ENCODE measurements at regions not wholly inside any gene's neighbourhood (a gene's known extent, or its start where the extent isn't known, plus 50 kb on each side); places are given as distances from the start of the nearest gene placed in this dataset.

DNA sequence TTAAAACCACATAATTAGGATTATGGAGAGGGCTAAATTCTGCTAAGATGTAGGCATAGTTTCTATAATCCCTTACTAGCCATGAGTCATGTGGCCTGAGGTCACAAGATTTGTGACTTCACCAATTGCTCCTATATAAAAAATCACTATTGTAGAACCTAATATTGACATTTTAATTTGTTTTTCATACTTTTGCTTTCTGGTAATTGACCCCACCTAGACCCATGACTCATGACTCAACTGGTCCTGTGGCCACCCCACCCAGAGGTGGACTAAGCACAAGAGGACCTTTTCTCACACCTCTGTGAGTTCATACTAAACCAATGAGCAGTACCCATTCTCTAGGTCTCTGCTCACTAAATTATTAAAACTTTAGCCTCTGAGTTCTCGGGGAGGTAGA is 1567.5 kb upstream of the LRRTM1 start (continued):
- TF ChIP-seq ZBTB7A (IDR thresholded peaks at IDR 0.05; ENCODE audit: borderline replicate concordance, control insufficient read depth, low read depth, low read length) = no peak

GRCh38 chr2:81870119-81870518 is 1565.6 kb upstream of the LRRTM1 start:
- no peaks in the 10 kb centered on the region for H3K27me3 ChIP-seq (ENCODE audit: control insufficient read depth in 2 of 2, insufficient read depth in 2 of 2, low read length in 2 of 2)
- POLR2A ChIA-PET = no interaction called here
- H3K27ac ChIP-seq (ENCODE audit: extremely low read depth, low read depth, low read length) = no peak overlapping the region
- no peak overlapping the region for H3K4me3 ChIP-seq
- in situ Hi-C loops (cut with MboI) = no loop called here
- H3K4me2 ChIP-seq (ENCODE audit: insufficient read depth, low read length) = no peak overlapping the region
- intact Hi-C loops (cut with micrococcal nuclease) = no loop called here
- H3K36me3 ChIP-seq (ENCODE audit: control insufficient read depth, insufficient read depth, low read length) = no peaks in the 10 kb centered on the region
- no peak overlapping the region for H2AFZ ChIP-seq (ENCODE audit: low read depth, low read length)
- no TSS peak for BruUV-seq (replicated peaks)
- ATAC-seq = no peak
- CTCF ChIA-PET (ENCODE audit: low intra/inter-chr PET ratio) = no interaction called here
- no peaks in the 10 kb centered on the region for H3K9me1 ChIP-seq (ENCODE audit: control insufficient read depth, insufficient read depth, low read length)
- no peaks in the 10 kb centered on the region for H4K20me1 ChIP-seq (replicated peaks; ENCODE audit: control insufficient read depth, insufficient read depth, low read length)
- no peaks in the 10 kb centered on the region for H3K79me2 ChIP-seq (ENCODE audit: control insufficient read depth, insufficient read depth, low read length)
- 0% methylated on average over 1 of the region's 1 CpG for WGBS (ENCODE audit: insufficient coverage, low coverage, missing lambda C conversion rate)
- H3K9ac ChIP-seq (ENCODE audit: insufficient read depth in 1 of 2, low read depth in 2 of 2, low read length in 2 of 2) = no peak overlapping the region
- no peaks in the 10 kb centered on the region for H3K9me3 ChIP-seq (replicated peaks; ENCODE audit: control insufficient read depth, insufficient read depth, low read depth, low read length)
- no peaks in the 10 kb centered on the region for H3K4me1 ChIP-seq (replicated peaks in 1 of 2; ENCODE audit: control insufficient read depth in 2 of 2, insufficient read depth in 2 of 2, low read length in 2 of 2)
- DNase-seq (ENCODE audit: extremely low read depth in 1 of 4, low spot score in 3 of 4) = no peak
- FAIRE-seq = no peak
- TF ChIP-seq NR2F6 (CRISPR knock-in tag; IDR thresholded peaks at IDR 0.05) = no peak
- TF ChIP-seq HOXB6 (CRISPR knock-in tag; IDR thresholded peaks at IDR 0.05; ENCODE audit: borderline replicate concordance) = no peak
- no peak for TF ChIP-seq ZNF274 (IDR thresholded peaks at IDR 0.05; ENCODE audit: borderline replicate concordance, low read depth, low read length)
- no peak for TF ChIP-seq ZNF586 (CRISPR knock-in tag; conservative IDR thresholded peaks at IDR 0.05)
- no peak for TF ChIP-seq POLR3A (IDR thresholded peaks at IDR 0.05; ENCODE audit: borderline replicate concordance, extremely low read depth, insufficient read depth, insufficient read length)
- no peak for TF ChIP-seq TRIM25 (IDR thresholded peaks at IDR 0.05; ENCODE audit: borderline replicate concordance)
- TF ChIP-seq HNRNPL (IDR thresholded peaks at IDR 0.05; ENCODE audit: low read depth, low read length) = no peak
- no peak for TF ChIP-seq BMI1 (IDR thresholded peaks at IDR 0.05; ENCODE audit: low read length)
- TF ChIP-seq NFATC3 (IDR thresholded peaks at IDR 0.05) = no peak
- no peak for TF ChIP-seq SMARCA4 (IDR thresholded peaks at IDR 0.05)
- TF ChIP-seq, protein P1, sequence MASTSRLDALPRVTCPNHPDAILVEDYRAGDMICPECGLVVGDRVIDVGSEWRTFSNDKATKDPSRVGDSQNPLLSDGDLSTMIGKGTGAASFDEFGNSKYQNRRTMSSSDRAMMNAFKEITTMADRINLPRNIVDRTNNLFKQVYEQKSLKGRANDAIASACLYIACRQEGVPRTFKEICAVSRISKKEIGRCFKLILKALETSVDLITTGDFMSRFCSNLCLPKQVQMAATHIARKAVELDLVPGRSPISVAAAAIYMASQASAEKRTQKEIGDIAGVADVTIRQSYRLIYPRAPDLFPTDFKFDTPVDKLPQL (IDR thresholded peaks at IDR 0.05; ENCODE audit: extremely low read depth, insufficient read length) = no peak
- TF ChIP-seq GTF2A2 (tag; IDR thresholded peaks at IDR 0.05) = no peak
- TF ChIP-seq ATF2 (CRISPR knock-in tag; IDR thresholded peaks at IDR 0.05) = no peak
- no peak for TF ChIP-seq ZNF589 (CRISPR knock-in tag; IDR thresholded peaks at IDR 0.05; ENCODE audit: low read depth)
- no peak for TF ChIP-seq PREB (CRISPR knock-in tag; IDR thresholded peaks at IDR 0.05)
- TF ChIP-seq TAL1 (IDR thresholded peaks at IDR 0.05) = no peak
